Femur (tissue), 1 donor: ENCODE measurements at regions not wholly inside any gene's neighbourhood (a gene's known extent, or its start where the extent isn't known, plus 50 kb on each side); places are given as distances from the start of the nearest gene placed in this dataset.

Experiments
- DNase-seq: peaks from one replicate; pipeline ENCODE4 v3.0.0-alpha.2; 2017

DNA sequence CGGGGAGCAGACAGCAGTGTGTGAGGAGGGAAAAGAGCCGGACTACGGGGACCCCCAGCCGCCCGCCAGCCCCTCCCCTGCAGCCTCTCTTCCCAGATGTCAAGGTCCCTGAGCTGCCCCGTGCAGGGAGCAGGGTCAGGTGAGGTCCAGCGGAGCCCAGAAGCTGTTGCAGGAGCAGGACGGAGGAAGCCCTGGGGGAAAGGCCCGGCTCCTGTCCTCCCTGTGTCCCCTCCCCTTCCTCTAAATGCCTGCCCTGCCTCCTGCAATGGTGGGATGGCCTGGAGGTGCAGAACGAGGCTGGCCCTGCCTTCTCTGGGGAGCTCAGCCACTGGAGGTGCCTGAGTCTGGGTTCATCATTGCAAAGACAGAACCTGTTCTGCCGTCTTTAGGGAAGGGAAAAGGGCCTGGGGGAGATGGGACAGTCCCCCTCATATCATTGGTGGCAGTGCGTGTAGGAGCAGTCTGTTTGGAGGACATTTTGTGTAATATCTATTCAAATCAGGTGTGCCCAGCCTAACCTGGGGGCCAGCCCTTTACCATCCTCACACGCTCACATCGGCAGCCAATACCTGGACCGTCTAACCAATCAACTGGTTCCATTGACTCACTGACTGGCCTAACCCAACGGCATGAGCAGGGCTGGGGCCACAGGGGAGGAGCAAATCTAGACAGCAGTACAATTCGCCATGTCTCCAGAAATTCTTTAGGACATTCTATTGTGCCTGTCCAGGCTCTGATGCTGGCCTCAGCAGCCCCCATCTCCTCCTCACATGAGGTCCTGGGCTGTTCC is 364.1 kb upstream of the SFSWAP start:
- no peak for DNase-seq

GRCh38 chr12:131347345-131347714 is 363.6 kb upstream of the SFSWAP start:
- DNase-seq, result no peak

DNA sequence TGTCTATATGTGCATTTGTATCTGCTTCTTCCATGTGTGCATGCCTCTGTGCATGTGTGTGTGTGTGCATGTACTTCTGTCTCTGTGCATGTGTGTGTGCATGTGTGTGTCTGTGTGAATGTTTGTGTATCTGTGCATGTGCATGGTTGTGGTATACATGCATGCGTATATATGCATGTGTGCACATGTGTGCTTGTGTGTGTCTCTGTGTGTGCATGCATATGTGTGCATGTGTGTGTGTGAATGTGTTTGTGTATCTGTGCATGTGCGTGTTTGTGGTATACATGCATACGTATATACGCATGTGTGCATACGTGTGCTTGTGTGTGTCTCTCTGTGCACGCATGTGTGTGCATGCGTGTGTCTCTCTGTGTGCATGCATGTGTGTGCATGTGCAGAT is 363.2 kb upstream of the SFSWAP start:
- DNase-seq, result no peak

GRCh38 chr12:131348231-131348630 is 362.7 kb upstream of the SFSWAP start:
- DNase-seq, result no peak

DNA sequence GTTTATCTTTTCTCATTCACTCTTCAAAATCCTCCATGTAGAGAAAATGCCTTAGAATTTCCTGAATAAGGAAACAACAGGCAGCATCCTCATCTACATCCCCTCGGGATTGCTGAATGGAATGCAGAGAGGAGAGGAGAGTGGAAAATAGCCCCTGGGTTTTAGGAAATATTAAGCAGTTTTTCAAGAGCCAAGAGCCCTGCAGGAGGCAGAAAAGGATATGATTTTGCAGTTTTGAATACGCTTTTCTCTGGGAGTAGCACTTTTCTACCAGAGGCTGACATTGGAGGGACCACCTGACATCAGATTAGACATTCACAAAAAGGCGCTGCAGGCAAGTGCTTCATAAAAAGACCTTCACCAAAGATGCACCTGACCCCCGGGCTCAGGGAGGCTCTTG is 362.2 kb upstream of the SFSWAP start:
- no peak for DNase-seq

DNA sequence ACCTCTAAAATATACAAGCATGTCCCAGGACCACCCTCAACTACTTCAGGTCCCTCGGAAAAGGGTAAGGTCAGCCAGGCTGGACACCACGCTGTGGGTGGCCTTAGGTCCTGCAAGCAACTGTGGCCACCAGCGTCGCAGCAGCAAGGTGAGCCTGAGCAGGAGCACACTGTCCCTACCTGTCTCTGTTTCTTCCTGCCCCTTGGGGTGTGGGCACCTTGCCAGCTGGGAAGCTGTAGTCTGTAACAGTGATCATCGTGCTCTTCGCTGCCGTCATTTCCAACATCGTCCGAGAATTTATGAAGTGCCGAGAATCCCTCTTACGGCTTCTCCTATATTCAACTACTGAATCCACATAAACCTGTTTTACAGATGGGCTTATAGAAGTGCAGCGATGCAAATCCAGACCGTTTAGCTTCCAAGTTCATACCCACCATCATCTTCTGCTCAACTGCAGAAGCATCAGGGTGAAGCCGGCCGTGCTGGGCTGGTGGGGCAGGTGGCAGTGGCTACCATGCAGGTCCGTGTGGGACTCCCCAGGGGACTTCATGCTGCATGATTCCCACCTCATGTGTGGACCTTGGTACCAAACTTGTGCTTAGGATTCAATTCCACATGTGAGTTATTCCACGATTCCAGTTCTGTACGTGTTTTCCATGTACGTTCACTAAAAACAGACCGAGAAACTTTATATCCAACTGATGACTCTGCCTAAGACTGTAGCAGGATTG is 361.3 kb upstream of the SFSWAP start:
- no peak for DNase-seq

DNA sequence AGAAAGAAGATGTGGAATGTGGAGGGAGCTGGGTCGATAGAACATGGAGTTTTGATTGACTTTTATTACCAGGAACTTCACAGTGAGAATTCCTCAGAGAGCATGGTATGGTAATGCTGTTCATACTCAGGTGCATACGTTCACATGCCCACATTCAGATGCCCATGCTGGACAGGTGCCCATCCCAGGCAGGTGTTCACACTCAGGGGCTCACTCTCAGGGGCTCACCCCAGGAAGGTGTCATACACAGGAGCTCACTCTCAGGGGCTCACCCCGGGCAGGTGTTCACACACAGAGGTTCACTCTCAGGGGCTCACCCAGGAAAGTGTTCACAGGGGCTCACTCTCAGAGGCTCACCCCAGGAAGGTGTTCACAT is 360.0 kb upstream of the SFSWAP start:
- no peak for DNase-seq

DNA sequence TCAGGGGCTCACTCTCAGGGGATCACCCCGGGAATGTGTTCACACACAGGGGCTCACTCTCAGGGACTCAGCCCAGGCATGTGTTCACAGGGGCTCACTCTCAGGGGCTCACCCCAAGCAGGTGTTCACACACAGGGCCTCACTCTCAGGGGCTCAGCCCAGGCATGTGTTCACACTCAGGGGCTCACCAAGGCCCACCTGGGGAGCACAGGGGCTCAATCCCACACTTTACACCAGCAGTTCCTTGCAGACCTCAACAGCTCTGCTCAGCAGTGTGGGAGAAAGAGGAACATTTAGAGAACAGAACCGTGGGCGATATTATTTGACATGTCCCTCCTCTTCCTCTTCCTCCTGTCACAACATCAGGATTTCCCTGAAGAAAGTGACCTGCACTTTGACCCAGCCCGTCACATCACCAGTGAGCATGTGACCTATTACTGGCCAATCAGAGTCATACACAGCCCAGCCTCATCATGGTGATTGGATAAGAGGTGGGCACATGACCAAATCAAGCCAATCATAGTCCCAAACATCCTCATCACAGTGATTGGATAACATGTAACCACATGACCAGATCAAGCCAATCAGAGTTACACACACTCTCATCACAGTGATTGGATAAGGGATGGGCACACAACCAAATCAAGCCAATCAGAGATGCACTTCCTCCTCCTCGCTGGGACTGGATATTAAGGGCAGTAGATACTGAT is 359.4 kb upstream of the SFSWAP start:
- no peak for DNase-seq

GRCh38 chr12:131352296-131352900 is 358.5 kb upstream of the SFSWAP start:
- DNase-seq, result no peak

DNA sequence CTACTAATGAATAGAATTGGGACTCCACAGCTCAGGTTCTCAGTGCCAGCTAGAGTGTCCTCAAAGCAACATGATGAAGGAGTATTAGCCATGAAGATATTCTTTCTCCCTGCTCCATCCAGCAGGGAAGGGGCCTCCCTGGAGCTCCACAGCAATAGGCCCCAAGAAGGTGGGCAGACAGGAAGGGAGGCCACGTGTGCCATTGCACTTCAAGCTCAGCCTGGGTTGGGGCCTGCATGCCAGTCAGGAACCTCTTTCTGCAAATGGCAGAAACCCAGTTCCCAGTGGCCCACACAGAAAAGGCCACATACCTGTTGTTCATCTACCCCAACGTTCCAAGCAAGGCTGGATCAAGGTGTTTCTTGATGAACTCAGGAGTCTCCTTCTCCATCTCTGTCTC is 357.5 kb upstream of the SFSWAP start:
- no peak for DNase-seq

- no peak for DNase-seq
Measured at GRCh38 chr12:131353826-131354225, 357.1 kb upstream of the SFSWAP start.

- no peak for DNase-seq
Measured at GRCh38 chr12:131355361-131356245, 355.3 kb upstream of the SFSWAP start.

GRCh38 chr12:131356485-131357184 is 354.3 kb upstream of the SFSWAP start:
- no peak for DNase-seq

GRCh38 chr12:131357185-131357747 is 353.6 kb upstream of the SFSWAP start:
- no peak for DNase-seq

GRCh38 chr12:131357920-131358319 is 353.0 kb upstream of the SFSWAP start:
- no peak for DNase-seq

DNA sequence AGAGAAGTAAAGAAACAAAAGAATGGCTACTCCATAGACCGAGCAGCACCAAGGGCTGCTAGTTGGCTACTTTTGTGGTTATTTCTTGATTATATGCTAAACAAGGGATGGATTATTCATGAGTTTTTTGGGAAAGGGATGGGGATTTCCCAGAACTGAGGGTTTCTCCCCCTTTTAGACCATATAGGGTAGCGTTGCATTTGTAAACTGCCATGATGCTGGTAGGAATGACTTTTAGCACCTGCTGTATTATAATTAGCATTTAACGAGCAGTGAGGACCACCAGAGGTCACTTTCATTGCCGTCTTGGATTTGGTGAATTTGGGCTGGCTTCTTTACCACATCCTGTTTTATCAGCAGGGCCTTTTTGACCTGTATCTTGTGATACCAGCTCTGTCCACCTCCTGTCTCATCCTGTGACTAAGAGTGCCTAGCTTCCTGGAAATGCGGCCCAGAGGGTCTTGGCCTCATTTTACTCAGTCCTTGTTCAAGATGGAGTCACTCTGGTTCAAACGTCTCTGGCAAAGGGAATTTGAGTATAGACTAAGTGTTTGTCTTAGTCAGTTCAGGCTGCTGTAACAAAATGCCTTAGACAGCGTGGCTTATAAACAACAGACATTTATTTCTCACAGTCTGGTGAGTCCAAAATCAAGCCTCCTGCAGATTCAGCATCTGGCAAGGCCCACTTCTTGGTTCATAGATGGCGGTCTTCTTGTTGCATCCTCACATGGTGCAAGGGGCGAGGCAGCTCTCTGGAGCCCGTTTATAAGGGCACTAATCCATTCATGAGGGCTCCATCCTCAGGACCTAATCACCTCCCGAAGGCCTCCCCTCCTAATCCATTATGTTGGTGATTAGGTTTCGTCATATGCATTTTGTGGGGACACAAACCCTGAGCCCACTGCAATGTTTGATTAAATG is 348.3 kb upstream of the SFSWAP start:
- DNase-seq, result no peak

GRCh38 chr12:131363393-131363792 is 347.5 kb upstream of the SFSWAP start:
- DNase-seq, result no peak

DNA sequence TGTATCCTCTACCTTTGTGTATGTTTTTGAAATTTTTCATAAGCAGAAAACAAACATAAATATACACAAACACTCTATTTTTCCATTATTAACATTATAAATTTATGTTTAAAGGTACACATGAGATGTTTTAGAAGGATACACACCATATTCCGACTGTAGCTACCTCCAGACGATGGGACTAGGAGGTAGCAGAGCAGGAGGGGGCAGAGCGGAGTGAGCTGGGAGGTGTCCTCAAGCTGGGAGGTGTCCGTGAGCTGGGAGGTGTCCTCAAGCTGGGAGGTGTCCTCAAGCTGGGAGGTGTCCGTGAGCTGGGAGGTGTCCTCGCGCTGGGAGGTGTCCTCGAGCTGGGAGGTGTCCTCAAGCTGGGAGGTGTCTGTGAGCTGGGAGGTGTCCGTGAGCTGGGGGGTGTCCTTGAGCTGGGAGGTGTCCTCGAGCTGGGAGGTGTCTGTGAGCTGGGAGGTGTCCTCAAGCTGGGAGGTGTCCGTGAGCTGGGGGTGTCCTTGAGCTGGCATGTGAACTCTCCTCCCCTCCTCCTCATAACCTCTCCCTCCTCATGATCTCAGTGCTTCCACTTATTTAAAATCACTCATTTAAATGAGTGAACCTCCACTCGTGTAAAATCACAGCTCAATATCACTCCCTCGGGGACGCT is 346.9 kb upstream of the SFSWAP start:
- no peak for DNase-seq

DNA sequence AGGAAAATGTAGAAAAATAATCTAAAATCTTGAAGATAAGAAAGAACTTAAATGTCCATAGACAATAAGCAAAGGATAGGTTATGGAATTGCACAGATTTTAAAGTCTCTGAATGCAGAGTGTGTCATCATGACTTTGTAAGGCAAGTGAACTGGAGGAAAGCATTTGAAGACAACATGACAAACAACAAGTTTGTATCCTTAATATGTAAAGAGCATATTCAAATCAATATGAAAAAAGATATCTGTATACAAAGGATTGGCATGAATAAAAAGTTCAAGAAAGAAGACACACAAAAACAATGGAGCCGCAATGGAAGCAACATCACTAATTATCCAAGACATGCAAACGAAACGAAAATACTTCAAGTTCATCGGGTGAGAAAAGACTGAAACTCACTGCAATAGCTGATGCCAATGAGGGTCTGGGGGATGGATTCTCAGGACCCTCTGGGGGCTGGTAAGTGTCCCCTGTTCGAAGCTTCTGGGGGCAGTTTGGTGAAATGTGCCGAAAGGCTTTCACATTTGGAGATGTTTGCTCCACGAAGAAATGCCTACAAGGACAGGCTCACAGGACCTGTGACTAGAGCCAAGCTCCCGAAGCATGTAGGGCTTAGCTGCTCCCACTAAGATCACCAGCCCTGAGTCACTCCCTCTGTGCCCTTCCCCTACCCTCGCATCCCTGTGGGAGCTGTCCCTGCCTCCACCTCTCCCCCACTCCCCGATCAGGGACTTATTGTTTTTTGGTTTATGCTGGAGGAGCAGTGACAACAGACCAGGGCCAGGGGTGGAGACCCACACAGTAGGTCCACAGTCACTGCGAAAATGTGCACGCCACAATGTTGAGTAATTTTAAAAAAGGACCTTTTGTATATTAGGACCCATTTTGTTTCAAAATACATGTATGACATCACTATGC is 345.7 kb upstream of the SFSWAP start:
- DNase-seq, result no peak
